Skeletal muscle satellite cell (primary cell): ENCODE measurements at regions not wholly inside any gene's neighbourhood (a gene's known extent, or its start where the extent isn't known, plus 50 kb on each side); places are given as distances from the start of the nearest gene placed in this dataset.
"Not testable (repeated sequence)": the region's sequence is repeated elsewhere in the genome, so short reads cannot be mapped to it uniquely, and the experiment has no call there.

Experiments used
- H3K27me3 ChIP-seq: 2 replicates; pipeline ENCODE4 v1.7.0; 2013; ENCODE audit warnings: low read length; ENCODE audit not compliant: control insufficient read depth, insufficient read depth
- H3K36me3 ChIP-seq: 2 replicates; pipeline ENCODE4 v1.7.0; 2013; ENCODE audit warnings: mild to moderate bottlenecking, control low read depth, low read length; ENCODE audit not compliant: insufficient read depth
- H3K4me1 ChIP-seq: 2 replicates; pipeline ENCODE4 v1.7.0; 2013; ENCODE audit warnings: low read length; ENCODE audit not compliant: control insufficient read depth, insufficient read depth
- H3K4me2 ChIP-seq: 2 replicates; pipeline ENCODE4 v1.7.0; 2013; ENCODE audit warnings: mild to moderate bottlenecking, low read length
- H3K4me3 ChIP-seq: 2 replicates; pipeline ENCODE4 v1.7.0; 2013; ENCODE audit warnings: low read length
- H3K9ac ChIP-seq: 2 replicates; pipeline ENCODE4 v1.7.0; 2013; ENCODE audit warnings: mild to moderate bottlenecking, low read depth, low read length, moderate library complexity
- H3K9me3 ChIP-seq: replicated peaks from 2 replicates; pipeline ENCODE4 v1.7.0; 2013; ENCODE audit warnings: mild to moderate bottlenecking, control low read depth, low read length

DNA sequence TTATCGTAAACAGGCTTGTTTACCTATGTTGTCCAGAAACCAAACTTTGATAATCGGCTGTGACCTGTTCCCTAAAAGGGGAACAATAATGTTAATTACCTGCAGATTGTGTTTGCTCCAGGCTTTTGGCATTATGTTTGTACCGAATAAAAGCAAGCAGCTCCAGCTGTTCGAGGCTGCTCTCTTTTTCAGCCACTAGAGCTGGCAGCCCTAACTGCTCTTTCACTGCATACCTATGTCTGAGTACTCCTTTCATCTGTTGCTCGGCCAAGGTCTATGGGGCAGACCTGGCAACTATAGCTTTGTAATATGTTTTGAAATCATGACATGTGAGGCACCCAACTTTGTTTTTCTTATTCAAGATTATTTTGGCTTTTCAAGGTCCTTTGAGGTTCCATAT, 77.8 kb upstream of the EHBP1 start:
- Histone ChIP-seq H3K9me3 (no peaks in the 10 kb centered on the region), H3K4me3 (no peak overlapping the region), H3K9ac (no peak overlapping the region), H3K27me3 (no peaks in the 10 kb centered on the region), H3K4me2 (no peak overlapping the region), H3K36me3 (no peaks in the 10 kb centered on the region), H3K4me1 (no peaks in the 10 kb centered on the region)

DNA sequence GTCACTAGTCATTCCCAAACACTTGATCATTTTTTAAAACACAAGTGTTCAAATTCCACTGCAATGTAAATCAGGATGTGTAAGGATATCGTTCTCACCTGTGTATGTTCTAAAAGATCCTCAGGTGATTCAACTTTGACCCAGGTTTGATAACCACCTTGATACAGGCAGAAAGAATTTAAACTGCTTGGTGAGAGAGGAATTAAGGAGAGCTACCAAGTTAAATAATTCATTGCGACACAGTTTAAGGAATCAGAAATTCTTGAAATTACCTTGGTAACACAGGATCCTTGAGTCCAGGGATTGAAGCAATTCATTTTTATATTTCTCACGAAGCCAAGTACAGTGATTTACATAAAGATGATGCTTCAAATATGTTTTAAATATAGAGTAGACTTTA, 80.7 kb upstream of the EHBP1 start:
- Histone ChIP-seq H3K4me1 (no peaks in the 10 kb centered on the region), H3K9me3 (no peaks in the 10 kb centered on the region), H3K9ac (no peak overlapping the region), H3K27me3 (no peaks in the 10 kb centered on the region), H3K4me2 (no peak overlapping the region), H3K36me3 (no peaks in the 10 kb centered on the region), H3K4me3 (no peak overlapping the region)

DNA sequence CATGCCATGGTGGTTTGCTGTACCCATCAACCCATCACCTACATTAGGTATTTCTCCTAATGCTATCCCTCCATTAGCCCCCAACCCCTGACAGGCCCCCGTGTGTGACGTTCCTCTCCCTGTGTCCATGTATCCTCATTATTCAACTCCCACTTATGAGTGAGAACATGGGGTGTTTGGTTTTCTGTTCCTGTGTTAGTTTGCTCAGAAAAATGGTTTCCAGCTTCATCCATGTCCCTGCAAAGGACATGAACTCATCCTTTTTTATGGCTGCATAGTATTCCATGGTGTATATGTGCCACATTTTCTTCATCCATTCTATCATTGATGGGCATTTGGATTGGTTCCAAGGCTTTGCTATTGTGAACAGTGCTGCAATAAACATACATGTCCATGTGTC, 89.0 kb upstream of the EHBP1 start:
- H3K9me3 ChIP-seq, H3K4me3 ChIP-seq, H3K9ac ChIP-seq, H3K4me1 ChIP-seq, H3K36me3 ChIP-seq, H3K27me3 ChIP-seq, H3K4me2 ChIP-seq: not testable (repeated sequence)

DNA sequence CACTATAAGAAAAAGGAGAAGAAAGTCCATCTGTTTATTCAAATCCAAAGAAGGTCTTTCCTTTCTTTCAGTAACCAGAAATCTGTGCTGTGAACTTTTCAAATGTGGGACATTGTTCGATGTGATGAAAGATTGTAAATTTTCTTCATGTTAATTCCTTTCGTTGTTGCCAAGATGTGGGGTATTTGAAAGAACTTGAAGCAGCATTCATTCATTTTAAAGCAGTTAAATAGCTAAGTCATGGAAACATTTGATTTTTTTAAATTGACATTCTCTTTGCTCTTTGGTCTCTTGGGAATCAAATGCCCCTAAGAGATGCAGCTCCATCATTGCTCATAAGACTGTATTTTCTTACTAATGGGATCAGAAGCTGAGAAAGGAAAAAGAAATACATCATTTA, 93.7 kb upstream of the EHBP1 start:
- Histone ChIP-seq H3K9me3 (no peaks in the 10 kb centered on the region), H3K9ac (no peak overlapping the region), H3K36me3 (no peaks in the 10 kb centered on the region), H3K27me3 (no peaks in the 10 kb centered on the region), H3K4me3 (no peak overlapping the region), H3K4me2 (no peak overlapping the region), H3K4me1 (no peaks in the 10 kb centered on the region)

DNA sequence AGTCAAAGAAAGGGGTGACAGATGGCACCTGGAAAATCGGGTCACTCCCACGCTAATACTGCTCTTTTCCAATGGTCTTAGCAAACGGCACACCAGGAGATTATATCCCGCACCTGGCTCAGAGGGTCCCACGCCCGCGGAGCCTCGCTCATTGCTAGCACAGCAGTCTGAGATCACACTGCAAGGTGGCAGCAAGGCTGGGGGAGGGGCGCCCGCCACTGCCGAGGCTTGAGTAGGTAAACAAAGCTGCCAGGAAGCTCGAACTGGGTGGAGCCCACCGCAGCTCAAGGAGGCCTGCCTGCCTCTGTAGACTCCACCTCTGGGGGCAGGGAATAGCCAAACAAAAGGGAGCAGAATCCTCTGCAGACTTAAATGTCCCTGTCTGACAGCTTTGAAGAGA, 99.5 kb upstream of the TMEM17 start:
- not testable (repeated sequence) for H3K4me3 ChIP-seq, H3K4me2 ChIP-seq

DNA sequence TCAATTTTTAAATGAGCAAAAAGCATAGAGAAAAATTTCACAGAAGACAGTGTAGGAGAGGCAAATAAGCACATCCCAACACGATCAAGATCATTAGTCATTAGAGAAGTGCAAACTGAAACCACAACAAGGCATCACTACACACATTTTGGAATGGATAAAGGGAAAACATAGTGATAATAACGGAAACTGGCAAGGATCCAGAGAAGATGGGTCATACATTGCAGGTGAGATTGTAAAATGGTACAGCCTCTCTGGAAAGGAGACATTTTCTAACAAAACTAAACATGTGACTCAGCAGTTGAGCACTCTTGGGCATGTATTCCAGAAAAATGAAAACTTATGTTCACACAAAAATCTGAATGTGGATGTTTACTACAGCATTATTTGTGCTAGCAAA, 98.3 kb upstream of the TMEM17 start:
- Histone ChIP-seq H3K9me3 (no peaks in the 10 kb centered on the region), H3K4me1 (no peaks in the 10 kb centered on the region), H3K4me3 (no peak overlapping the region), H3K27me3 (no peaks in the 10 kb centered on the region), H3K4me2 (no peak overlapping the region), H3K9ac (no peak overlapping the region), H3K36me3 (no peaks in the 10 kb centered on the region)

More for the DNA sequence above, 99.5 kb upstream of the TMEM17 start:
- H3K9me3 ChIP-seq, H3K4me1 ChIP-seq, H3K27me3 ChIP-seq, H3K36me3 ChIP-seq, H3K9ac ChIP-seq: not testable (repeated sequence)

DNA sequence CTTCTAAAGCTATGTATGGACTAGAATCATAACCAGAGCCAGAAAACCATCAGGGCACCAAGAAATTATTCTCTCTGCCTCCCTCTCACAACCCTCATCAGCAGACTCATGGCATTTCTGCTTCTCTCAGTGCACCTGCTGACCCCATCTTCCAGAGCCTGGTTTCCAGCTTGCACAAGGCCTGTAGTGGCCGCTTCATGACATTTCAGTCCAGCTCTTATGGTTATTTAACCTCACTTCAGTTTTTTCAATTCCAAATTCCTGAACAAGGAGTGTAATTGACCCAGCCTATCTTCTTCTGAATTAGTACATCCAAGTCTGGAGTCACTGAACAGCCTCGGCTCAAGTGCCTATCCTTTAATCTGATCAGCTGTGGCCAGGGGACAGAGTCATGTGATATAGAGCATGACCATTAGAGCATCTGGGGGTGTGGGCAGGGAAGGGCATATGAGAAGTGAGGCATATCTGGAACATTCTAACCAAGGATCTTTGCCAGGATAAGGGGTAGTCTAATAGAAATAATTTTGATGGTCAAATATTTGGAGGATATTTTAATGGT, 97.2 kb upstream of the TMEM17 start:
- Histone ChIP-seq H3K4me2 (no peak overlapping the region), H3K36me3 (no peaks in the 10 kb centered on the region), H3K9ac (no peak overlapping the region), H3K27me3 (no peaks in the 10 kb centered on the region), H3K4me3 (no peak overlapping the region), H3K4me1 (no peaks in the 10 kb centered on the region), H3K9me3 (no peaks in the 10 kb centered on the region)

DNA sequence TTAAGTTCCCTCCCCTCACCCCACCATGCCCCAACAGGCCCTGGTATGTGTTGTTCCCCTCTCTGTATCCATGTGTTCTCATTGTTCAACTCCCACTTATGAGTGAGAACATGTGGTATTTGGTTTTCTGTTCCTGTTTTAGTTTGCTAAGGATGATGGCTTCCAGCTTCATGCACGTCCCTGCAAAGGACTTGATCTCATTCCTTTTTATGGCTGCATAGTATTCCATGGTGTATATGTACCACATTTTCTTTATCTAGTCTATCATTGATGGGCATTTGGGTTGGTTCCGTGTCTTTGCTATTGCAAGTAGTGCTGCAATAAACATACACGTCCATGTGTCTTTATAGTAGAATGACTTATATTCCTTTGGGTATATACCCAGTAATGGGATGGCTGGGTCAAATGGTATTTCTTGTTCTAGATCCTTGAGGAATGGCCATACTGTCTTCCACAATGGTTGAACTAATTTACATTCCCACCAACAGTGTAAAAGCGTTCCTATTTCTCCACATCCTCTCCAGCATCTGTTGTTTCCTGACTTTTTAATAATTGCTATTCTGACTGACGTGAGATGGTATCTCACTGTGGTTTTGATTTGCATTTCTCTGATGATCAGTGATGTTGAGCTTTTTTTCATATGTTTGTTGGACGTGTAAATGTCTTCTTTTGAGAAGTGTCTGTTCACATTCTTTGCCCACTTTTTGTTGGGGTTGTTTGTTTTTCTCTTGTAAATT, 93.8 kb upstream of the TMEM17 start:
- not testable (repeated sequence) for H3K9ac ChIP-seq, H3K4me2 ChIP-seq, H3K36me3 ChIP-seq, H3K27me3 ChIP-seq, H3K4me1 ChIP-seq, H3K9me3 ChIP-seq, H3K4me3 ChIP-seq

DNA sequence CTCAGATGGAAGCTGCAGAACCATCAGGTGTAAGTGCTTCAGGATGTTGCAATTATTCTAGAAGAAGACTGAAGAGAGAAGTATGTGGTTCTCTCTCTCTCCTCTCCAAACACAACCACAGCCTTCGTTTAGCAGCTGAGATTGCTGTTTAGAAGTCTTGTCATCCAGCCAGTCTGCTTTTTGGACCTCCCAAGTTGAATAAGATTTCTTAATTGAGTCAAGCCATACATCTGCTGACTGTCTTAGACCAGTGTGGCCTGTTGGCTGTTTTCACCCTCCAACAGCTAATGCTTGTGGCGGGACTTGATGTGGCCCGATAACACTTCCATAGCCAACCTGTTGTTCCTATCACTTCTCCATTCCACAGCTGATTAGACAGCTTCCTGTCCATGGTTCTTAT, 91.3 kb upstream of the TMEM17 start:
- Histone ChIP-seq H3K27me3 (no peaks in the 10 kb centered on the region), H3K4me2 (no peak overlapping the region), H3K9ac (no peak overlapping the region), H3K4me3 (no peak overlapping the region), H3K9me3 (no peaks in the 10 kb centered on the region), H3K4me1 (peaks cover 7% of the 10 kb centered on the region), H3K36me3 (no peaks in the 10 kb centered on the region)

DNA sequence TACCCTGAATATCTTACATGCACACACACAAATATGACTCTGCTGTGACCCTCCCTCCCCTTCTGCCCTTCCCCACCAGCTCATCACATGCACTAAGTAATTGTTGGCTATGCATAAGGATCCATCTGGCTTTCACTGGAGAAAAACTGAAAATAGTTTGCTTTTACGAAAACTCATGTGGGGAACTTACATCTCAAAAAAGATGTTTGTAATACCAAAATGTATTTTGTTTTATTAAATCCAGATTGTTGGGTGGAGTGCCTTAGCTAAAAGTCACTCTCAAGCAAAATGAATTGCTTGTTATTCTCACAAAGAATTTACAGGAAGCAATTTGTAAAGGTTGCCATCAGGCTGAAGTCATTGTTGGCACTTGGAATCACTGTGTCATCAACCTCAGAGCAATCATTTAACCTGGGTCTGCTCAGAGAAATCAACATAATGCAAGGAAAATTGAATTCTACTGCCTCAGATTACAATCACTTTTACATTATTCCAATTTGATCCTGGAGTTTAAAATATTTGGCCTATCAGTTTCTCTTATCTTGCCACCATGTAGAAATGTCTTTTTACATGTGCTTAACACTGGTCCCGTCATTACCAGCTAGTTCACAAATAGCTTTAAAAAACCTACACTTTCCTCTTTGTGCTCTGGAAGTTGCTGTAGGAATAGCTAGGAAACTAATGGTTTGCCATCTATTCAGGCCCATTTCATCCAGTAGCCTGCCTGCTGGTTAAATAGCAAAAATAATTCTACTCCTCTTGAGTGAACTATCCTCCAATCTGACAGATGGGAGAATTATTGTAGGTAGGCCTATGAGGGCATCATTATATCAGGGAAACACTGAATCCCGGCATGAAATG, 90.3 kb upstream of the TMEM17 start:
- Histone ChIP-seq H3K27me3 (no peaks in the 10 kb centered on the region), H3K4me2 (no peak overlapping the region), H3K9me3 (no peaks in the 10 kb centered on the region), H3K36me3 (no peaks in the 10 kb centered on the region), H3K9ac (no peak overlapping the region), H3K4me3 (no peak overlapping the region), H3K4me1 (peaks cover 7% of the 10 kb centered on the region)

DNA sequence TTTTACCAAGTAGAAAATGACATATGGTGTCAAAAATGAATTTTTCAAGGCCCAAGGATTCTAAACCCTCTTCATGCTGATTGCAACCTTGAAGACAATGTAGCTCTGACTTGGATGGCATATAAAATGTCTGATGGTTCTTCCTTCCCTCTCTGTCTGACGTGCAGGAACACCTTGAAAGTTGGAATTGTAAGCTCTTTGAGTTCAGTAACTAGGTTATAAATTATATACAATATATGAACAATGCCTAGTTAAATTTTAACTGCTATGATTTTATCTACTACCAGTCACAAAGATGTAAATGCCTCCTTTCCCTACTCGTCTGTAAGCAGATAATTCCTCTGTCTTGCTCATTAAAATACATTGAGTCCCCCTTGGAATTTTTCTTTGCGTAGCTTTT, 89.5 kb upstream of the TMEM17 start:
- no peak overlapping the region for H3K4me2 ChIP-seq
- H3K27me3 ChIP-seq: no peaks in the 10 kb centered on the region
- H3K36me3 ChIP-seq: no peaks in the 10 kb centered on the region
- H3K4me1 ChIP-seq: peaks cover 7% of the 10 kb centered on the region
- no peaks in the 10 kb centered on the region for H3K9me3 ChIP-seq
- H3K9ac ChIP-seq: no peak overlapping the region
- H3K4me3 ChIP-seq: no peak overlapping the region
